NT2/D1 (cell line): ENCODE measurements at regions not wholly inside any gene's neighbourhood (a gene's known extent, or its start where the extent isn't known, plus 50 kb on each side); places are given as distances from the start of the nearest gene placed in this dataset.

Experiments
- YY1 ChIP-seq: IDR thresholded peaks from 2 replicates; pipeline ENCODE4 v1.6.1; 2011; ENCODE audit not compliant: insufficient read length, insufficient read depth
- ZNF274 ChIP-seq: IDR thresholded peaks from 2 replicates; pipeline ENCODE4 v1.6.1; 2011; ENCODE audit warnings: mild to moderate bottlenecking, low read depth, low read length

DNA sequence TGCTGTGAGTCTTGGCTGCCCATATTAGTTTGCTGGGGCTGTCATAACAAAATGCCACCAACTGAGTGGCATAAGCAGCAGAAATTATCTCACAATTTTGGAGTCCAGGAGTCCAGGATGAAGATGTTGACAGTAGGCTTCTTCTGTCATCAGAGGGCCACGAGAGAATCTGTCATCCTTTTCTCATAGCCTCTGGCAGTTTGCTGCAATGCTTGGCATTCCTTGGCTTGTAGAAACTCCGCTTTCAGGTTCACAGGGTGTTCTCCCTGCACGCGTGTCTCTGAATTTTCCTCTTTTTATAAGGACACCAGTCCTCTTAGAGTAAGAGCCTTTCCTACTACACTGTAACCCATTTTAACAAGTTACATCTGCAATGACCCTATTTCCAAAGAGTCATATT is 838.4 kb downstream of the TFAP2A start:
- TF ChIP-seq YY1 (no peak), ZNF274 (no peak)
